GM19372 (cell line): ENCODE measurements at regions not wholly inside any gene's neighbourhood (a gene's known extent, or its start where the extent isn't known, plus 50 kb on each side); places are given as distances from the start of the nearest gene placed in this dataset.
A peak's percentile ranks its signal among the peaks of the same experiment; 100 is the strongest.

ENCODE experiments used
- ATAC-seq: cut with Tn5 transposase; IDR thresholded peaks from one replicate; pipeline ENCODE4 v1.9.1; 2021; ENCODE audit warnings: mild to moderate bottlenecking, low read depth, moderate library complexity; ENCODE audit not compliant: unreplicated experiment

GRCh38 chr18:44452346-44452745 lies 228.3 kb upstream of the SETBP1 start:
- ATAC-seq, result no peak

GRCh38 chr18:44453505-44453904 lies 227.2 kb upstream of the SETBP1 start:
- ATAC-seq, result no peak

- no peak for ATAC-seq
Measured at GRCh38 chr18:44458777-44459176, 221.9 kb upstream of the SETBP1 start.

DNA sequence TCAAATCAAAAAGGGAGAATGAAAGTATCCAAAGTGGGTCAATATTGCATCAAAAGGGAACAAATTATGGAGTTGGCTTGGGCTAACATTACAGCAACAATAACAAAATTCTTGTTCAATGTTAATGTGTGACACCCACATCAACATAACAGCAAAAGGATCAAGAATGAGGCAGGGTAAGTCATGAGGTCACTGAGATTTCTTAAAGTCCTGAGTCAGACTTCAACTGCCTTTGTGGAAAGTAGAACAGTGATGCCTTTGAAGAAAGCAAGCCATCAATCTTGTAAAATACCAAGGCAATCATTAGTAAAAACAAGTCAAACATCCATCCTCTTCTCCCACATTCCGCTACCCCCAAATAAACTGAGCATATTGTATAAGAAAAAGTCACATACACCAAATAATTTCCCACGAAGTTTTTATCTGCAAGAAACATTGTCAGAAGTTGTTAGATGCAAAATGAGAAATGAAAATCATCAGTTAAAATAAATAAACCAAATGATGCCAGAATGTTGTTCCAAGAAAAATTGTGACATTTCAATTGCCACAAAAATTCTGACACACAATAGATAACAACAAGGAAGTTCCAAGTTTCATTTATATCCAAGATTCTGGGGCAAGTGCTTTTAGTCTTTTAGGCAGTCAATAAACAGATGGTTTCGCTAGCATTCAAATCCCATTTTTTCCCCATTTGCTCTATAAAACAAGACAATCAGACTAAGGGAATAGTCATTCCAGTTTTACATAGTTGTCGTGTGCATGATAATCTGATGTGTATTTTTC lies 216.1 kb upstream of the SETBP1 start:
- no peak for ATAC-seq

- ATAC-seq, result no peak
Measured at GRCh38 chr18:44465381-44465841, 215.3 kb upstream of the SETBP1 start.

- ATAC-seq, result no peak
Measured at GRCh38 chr18:44466997-44467396, 213.7 kb upstream of the SETBP1 start.

DNA sequence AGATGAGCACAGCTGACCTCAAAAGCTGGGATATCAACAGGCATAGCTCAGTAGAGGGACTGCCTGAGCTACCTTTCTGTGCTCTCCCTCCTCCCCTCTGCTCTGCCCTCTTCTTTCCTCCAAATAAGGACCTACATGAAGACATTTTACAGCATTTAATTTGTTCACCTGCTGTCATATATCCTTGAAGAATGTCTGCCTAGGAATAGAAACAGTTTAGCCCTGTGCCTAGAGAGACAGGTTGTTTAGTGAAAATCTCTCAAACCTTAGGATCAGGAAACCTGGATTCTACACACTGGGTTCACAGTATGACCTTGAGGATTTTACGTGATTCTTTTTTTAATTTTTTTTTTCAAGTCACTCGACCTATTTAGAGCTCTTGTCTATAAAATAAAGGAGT lies 213.0 kb upstream of the SETBP1 start:
- ATAC-seq, result no peak

DNA sequence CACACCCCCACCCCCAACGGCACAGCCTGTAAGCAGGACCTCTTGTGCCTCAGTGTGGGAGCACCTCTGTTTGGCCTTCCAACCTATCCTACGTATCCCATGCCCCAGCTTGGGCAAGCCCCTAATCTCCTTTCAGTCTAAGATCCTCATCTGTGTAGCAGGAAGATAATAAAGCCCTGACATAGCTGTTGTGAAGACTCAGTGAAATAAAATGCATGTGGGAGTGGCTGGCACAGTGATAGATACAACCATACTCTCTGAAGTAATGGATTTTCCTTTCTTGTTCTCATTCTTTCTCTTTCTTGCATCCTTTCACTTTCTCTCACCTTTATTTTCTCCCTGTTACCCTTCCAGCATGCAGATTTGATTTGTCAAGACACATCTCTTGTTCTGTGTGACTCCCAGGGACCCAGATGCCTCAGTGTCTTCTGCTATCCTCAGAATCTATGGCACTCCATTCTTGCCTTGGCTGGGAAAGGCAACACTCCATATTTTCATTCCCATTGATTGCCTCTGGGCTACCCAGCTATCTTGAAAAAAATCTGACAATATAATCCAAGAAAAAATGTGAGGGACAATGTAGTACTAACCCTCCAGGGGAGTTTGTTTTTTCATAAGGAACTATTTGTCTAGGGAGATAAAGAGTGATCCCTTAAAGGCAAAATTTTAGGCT lies 207.2 kb upstream of the SETBP1 start:
- ATAC-seq, result no peak

DNA sequence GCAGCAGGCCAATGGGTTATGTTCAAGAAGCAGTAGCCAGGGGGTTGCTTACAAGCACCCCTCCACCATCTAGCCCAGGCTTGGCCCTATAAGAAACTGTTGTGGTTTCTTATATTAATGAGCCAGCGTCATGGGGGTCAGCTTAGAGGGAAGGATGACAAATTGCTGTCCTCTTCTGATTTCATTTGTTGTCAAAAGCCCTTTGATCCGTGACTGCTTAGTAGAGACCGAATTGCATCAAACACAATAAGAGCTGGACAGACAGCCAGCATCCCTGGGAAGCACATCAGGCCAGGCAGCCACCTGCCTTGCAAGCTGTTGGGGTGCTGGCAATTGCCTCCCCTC lies 206.6 kb upstream of the SETBP1 start:
- no peak for ATAC-seq

GRCh38 chr18:44474591-44474990 lies 206.1 kb upstream of the SETBP1 start:
- no peak for ATAC-seq

DNA sequence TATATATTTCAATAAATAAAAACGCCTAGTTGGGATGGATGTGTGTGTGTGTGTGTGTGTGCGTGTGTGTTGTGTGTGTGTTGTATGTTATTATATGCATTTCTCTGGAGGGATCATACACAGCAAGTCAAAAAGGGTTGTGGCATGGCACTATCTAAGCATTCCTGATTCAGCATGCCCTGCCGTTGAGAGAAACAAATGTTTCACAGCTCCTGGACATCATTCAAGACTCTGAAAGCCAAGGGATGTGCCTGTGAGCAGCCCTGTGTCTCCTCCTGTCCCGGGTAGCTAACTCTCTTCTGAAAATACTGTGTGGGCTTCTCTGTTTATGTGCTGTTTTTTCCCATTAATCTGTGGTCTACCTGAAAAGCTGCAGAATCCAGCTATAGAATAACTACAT lies 197.9 kb upstream of the SETBP1 start:
- ATAC-seq, result no peak

- ATAC-seq, result no peak
Measured at GRCh38 chr18:44495151-44495550, 185.5 kb upstream of the SETBP1 start.

GRCh38 chr18:44497311-44497710 lies 183.4 kb upstream of the SETBP1 start:
- no peak for ATAC-seq

GRCh38 chr18:44497757-44498490 lies 182.8 kb upstream of the SETBP1 start:
- ATAC-seq, result no peak

DNA sequence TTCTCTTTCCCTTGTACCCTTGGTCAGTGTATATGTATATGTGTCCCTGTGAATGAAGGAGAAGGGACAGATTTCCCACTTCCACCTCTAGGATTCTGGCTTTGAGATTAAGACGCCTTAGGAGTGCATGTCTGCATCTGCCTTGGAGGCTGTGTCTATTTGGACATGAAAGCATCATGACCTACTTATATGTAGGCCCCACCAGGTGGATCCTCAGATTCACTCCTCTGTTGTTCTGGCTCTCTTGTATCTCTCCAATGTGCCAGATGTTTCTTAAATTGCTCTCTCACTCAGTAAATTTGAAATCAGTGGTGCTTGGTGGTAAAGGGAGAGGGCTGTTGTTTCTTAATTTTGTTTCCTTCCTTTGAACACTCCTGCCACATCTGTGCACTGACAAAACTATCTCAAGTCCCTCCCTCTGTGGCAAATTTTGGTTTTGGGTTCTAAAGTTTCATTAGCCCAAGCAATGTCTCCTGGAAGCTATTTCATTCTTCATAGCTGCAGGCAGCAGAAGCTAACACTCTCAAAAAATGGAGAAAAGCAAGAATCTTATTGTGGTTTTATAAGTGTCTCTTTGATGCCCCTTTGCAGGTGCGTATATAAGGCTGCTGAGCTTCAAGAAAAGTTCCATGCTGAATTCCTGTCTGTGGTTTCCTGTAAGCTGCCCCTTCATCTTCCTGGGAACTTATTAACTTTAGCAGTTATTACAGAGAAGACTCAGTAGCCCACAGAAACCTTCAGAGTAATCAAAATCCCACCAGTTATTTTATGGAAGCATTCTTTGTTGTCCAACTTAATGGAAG lies 179.7 kb upstream of the SETBP1 start:
- ATAC-seq, result no peak

DNA sequence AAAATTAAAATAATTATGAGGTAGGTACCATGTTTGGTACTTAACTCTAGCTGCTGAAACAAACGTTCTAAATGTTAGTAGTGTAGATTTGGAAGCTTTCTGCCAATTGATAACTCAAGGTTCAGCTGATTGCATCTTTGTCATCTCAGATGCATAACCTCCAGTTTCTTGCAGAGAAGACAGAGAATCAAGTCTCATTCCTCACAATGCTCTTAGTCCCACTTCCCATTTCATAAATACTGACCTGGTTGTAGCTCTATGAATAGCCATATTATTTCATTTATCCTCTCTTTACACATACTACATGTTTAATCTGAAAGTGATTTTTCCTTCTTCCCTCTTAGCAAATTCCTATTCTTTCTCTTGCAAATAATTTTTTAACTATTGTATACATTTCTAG lies 178.5 kb upstream of the SETBP1 start:
- no peak for ATAC-seq

GRCh38 chr18:44502790-44503189 lies 177.9 kb upstream of the SETBP1 start:
- ATAC-seq, result no peak

DNA sequence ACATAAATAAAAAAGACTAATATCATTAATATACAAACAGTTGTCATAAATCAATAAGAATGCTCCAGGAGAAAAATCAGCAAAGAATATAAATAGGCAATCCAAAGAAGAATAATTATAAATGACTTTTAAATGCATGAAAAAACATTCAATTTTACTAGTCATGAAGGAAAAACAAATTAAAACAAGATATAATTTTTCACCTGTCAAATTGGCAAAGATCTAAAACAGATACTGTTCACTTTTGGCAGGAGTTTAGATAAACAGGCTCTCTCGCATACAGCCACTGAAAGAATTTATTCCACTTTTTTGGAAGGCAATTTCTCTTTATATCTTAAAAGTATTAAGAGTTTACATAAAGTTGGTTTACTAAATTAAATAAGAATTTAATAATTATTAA lies 176.8 kb upstream of the SETBP1 start:
- ATAC-seq, result no peak

DNA sequence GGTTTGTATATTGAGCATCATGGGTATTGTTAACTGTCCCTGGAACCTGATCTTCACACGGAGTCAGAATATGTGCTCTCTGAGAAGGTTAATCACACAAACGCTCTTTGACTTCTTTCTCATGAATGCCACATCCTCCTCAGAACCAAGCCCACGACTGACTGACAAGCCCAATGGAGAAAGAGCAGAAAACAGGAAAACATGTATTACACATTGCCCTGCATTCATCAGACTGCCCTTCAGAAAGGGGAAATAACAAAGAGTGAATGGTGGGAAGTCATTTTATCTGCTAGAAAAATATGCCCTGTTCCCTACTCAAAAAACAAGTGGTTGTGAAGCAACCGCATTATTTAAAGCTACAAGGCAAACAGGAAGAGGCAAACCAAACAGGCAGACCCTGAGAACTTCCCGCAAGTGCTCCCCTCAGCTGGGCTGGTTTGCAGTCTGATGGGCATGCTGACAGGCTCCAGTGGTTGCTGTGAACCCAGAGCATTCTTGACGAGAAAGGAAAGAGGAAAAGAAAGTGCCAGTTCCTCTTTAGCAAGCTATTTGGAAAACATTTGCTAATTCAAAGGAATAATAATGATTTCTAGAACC lies 172.9 kb upstream of the SETBP1 start:
- ATAC-seq, result peak; percentile 74

GRCh38 chr18:44508474-44508873 lies 172.2 kb upstream of the SETBP1 start:
- no peak for ATAC-seq
